Spleen (tissue), 11 donors: ENCODE measurements at regions not wholly inside any gene's neighbourhood (a gene's known extent, or its start where the extent isn't known, plus 50 kb on each side); places are given as distances from the start of the nearest gene placed in this dataset.

Experiments
- DNase-seq: peaks from one replicate; pipeline ENCODE4 v3.0.0-alpha.2; 2020
- H3K27ac ChIP-seq, 8 donors: fragments of 200-600 bp; sonication (generic) in 7 of 8; 1 replicate in 4 of 8; 2 replicates in 4 of 8; pipeline versions ENCODE4 v1.5.0 to v1.8.0; 2016 to 2021; ENCODE audit warnings: inconsistent platforms in 4 of 8, mild to moderate bottlenecking in 4 of 8, moderate library complexity in 1 of 8
- H3K27me3 ChIP-seq, 7 donors: fragments of 200-600 bp; sonication (generic) in 6 of 7; replicated peaks in 1 of 7; 1 replicate in 4 of 7; 2 replicates in 3 of 7; pipeline versions ENCODE4 v1.5.0 to v1.8.0; 2016 to 2021; ENCODE audit warnings: inconsistent platforms in 3 of 7, mild to moderate bottlenecking in 1 of 7
- H3K36me3 ChIP-seq, 6 donors: fragments of 200-600 bp; sonication (generic) in 5 of 6; 1 replicate in 4 of 6; 2 replicates in 2 of 6; pipeline versions ENCODE4 v1.5.0 to v1.8.0; 2016 to 2021; ENCODE audit warnings: inconsistent platforms in 2 of 6
- H3K4me1 ChIP-seq, 6 donors: fragments of 200-600 bp; sonication (generic) in 5 of 6; 1 replicate in 3 of 6; 2 replicates in 3 of 6; pipeline versions ENCODE4 v1.5.0 to v1.8.0; 2016 to 2021; ENCODE audit warnings: inconsistent platforms in 3 of 6
- H3K4me3 ChIP-seq, 8 donors: fragments of 200-600 bp; sonication (generic) in 7 of 8; 1 replicate in 4 of 8; 2 replicates in 4 of 8; pipeline versions ENCODE4 v1.5.0 to v1.8.0; 2016 to 2021; ENCODE audit warnings: inconsistent platforms in 4 of 8, mild to moderate bottlenecking in 4 of 8, moderate library complexity in 2 of 8
- H3K9me3 ChIP-seq, 8 donors: fragments of 200-600 bp; sonication (generic) in 7 of 8; 1 replicate in 4 of 8; 2 replicates in 4 of 8; pipeline versions ENCODE4 v1.5.0 to v1.8.0; 2016 to 2021; ENCODE audit warnings: inconsistent platforms in 4 of 8
- CTCF ChIP-seq, 11 experiments: fragments of 200-600 bp in 7 of 11; fragments of 450-650 bp in 4 of 11; sonication (generic) in 4 of 11; IDR thresholded peaks in 8 of 11; conservative IDR thresholded peaks in 3 of 11; 1 replicate in 7 of 11; 2 replicates in 4 of 11; pipeline versions ENCODE4 v1.4.0 to v1.8.0; 2016 to 2021; ENCODE audit warnings: antibody characterized with exemption in 11 of 11, inconsistent platforms in 4 of 11, mild to moderate bottlenecking in 1 of 11
- POLR2A ChIP-seq, 3 donors: fragments of 450-650 bp; IDR thresholded peaks; one replicate each; pipeline ENCODE4 v1.5.1; 2017; ENCODE audit warnings: antibody characterized with exemption in 3 of 3, mild to moderate bottlenecking in 1 of 3
- POLR2AphosphoS5 ChIP-seq, 3 donors: sonication (generic); formaldehyde crosslinking; IDR thresholded peaks; one replicate each; pipeline ENCODE4 v1.5.1; 2017; ENCODE audit warnings: antibody characterized with exemption in 3 of 3
- WGBS, 5 donors: extraction: QIAGEN DNeasy Blood & Tissue Kit in 3 of 5; methylation state at CpG; one replicate each; pipeline versions ENCODE4 v1.1.5 to v1.1.7; 2013 to 2018; 5-methylcytosine and 5-hydroxymethylcytosine counted together
- intact Hi-C: fragments of 100-400 bp; cut with DNase I; formaldehyde crosslinking; loops from one replicate; pipeline ENCODE4 v1.15.0; 2023; ENCODE audit warnings: low total_unique reads
- donor health status: healthy with polysubstance abuse.
- donor health status: DM: no; HTN: no; CAD: no; lungs with moderate emphysema.
- donor health status: DM: no; HTN: no; CAD: no.
- donor health status: Bipolar disorder and iron deficiency.
- donor health status: healthy.
- donor health status: DM: no; HTN: no; CAD: no.
- donor health status: DM: yes; HTN: yes; CAD: no.

GRCh38 chr10:64215088-64215487, 693.9 kb downstream of the REEP3 start:
- Histone ChIP-seq H3K36me3 (no peaks in the 10 kb centered on the region), H3K27ac (no peak overlapping the region), H3K4me1 (no peaks in the 10 kb centered on the region), H3K9me3 (peaks cover 0 to 13% (median 5%) of the 10 kb centered on the region in 8 donors), H3K4me3 (no peak overlapping the region), H3K27me3 (no peaks in the 10 kb centered on the region)
- TF ChIP-seq POLR2A (IDR thresholded peaks at IDR 0.05) (no peak), POLR2AphosphoS5 (IDR thresholded peaks at IDR 0.05) (no peak), CTCF (IDR thresholded peaks at IDR 0.05 in 8 of 11, conservative IDR thresholded peaks at IDR 0.05 in 3 of 11) (no peak)
- intact Hi-C loops, result no loop called here
- DNase-seq, result no peak
- 70 to 77% (median 74%) methylated on average over 1 of the region's 1 CpG for WGBS, 5 donors

- WGBS, 5 donors, result 75 to 80% (median 76%) methylated on average over 6 of the region's 6 CpGs
- H3K9me3 ChIP-seq, result peaks cover 0 to 19% (median 17%) of the 10 kb centered on the region in 8 donors
- no peak for DNase-seq
- TF ChIP-seq CTCF (IDR thresholded peaks at IDR 0.05 in 8 of 11, conservative IDR thresholded peaks at IDR 0.05 in 3 of 11) (no peak), POLR2A (IDR thresholded peaks at IDR 0.05) (no peak), POLR2AphosphoS5 (IDR thresholded peaks at IDR 0.05) (no peak)
- no peak overlapping the region for H3K27ac ChIP-seq
- intact Hi-C loops, result no loop called here
- H3K4me3 ChIP-seq, result no peak overlapping the region
- H3K27me3 ChIP-seq, result no peaks in the 10 kb centered on the region
- no peaks in the 10 kb centered on the region for H3K36me3 ChIP-seq
- no peaks in the 10 kb centered on the region for H3K4me1 ChIP-seq
These were observed 698.2 kb downstream of the REEP3 start for GRCh38 chr10:64219271-64220025.

GRCh38 chr10:64234489-64234888, 713.3 kb downstream of the REEP3 start:
- Histone ChIP-seq H3K27me3 (no peaks in the 10 kb centered on the region), H3K4me3 (no peak overlapping the region), H3K27ac (no peak overlapping the region), H3K4me1 (no peaks in the 10 kb centered on the region), H3K9me3 (peaks cover 0 to 9% (median 0%) of the 10 kb centered on the region in 8 donors), H3K36me3 (no peaks in the 10 kb centered on the region)
- TF ChIP-seq POLR2A (IDR thresholded peaks at IDR 0.05) (no peak), POLR2AphosphoS5 (IDR thresholded peaks at IDR 0.05) (no peak), CTCF (IDR thresholded peaks at IDR 0.05 in 8 of 11, conservative IDR thresholded peaks at IDR 0.05 in 3 of 11) (no peak)
- no peak for DNase-seq
- intact Hi-C loops, result no loop called here

GRCh38 chr10:64257704-64258103, 736.5 kb downstream of the REEP3 start:
- Histone ChIP-seq H3K4me3 (no peak overlapping the region), H3K27ac (no peak overlapping the region), H3K4me1 (no peaks in the 10 kb centered on the region), H3K9me3 (no peaks in the 10 kb centered on the region), H3K36me3 (no peaks in the 10 kb centered on the region), H3K27me3 (no peaks in the 10 kb centered on the region)
- intact Hi-C loops, result no loop called here
- DNase-seq, result no peak
- no peak for TF ChIP-seq CTCF (IDR thresholded peaks at IDR 0.05 in 8 of 11, conservative IDR thresholded peaks at IDR 0.05 in 3 of 11)
- TF ChIP-seq POLR2AphosphoS5 (IDR thresholded peaks at IDR 0.05), result no peak
- TF ChIP-seq POLR2A (IDR thresholded peaks at IDR 0.05), result no peak
- WGBS, 5 donors, result 56 to 85% (median 64%) methylated on average over 1 of the region's 1 CpG
